GM21367 (cell line): ENCODE measurements at regions not wholly inside any gene's neighbourhood (a gene's known extent, or its start where the extent isn't known, plus 50 kb on each side); places are given as distances from the start of the nearest gene placed in this dataset.
"Not testable (repeated sequence)": the region's sequence is repeated elsewhere in the genome, so short reads cannot be mapped to it uniquely, and the experiment has no call there.

Experiments used
- ATAC-seq: cut with Tn5 transposase; IDR thresholded peaks from one replicate; pipeline ENCODE4 v1.9.1; 2021; ENCODE audit not compliant: unreplicated experiment

- ATAC-seq, result no peak
These were observed 1722.2 kb upstream of the AGA start for GRCh38 chr4:179164267-179164999.

DNA sequence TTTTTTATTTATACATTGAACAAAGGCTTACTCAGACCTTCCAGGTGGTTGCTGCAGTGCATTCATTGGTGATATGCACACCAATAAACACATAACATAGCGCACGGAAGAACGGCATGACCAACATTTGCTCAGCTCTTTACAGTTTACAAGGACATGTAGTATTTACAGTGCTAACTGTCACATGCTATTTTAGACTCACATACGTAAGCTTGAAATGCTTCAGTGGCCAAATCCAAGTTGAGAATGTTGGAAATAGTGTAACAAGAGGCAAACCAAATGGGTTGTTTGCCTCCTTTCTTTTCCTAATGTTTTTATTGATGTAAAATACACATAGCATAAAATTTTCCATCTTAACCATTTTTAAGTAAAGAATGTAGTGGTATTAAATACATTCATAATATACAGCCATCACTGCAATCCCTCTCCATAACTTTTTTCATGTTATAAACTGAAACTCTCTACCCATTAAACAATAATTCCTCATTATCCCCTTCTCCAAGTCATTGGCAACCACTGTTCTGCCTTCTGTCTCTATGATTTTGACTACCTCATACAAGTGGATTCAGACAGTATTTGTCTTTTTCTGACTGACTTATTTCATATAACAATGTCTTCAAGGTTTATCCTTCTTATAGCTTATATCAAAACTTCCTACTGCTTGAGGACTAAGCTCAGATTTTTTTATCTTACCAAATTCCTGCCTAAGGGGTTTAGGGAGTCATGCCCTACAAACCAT lies 1722.9 kb upstream of the AGA start:
- ATAC-seq, result no peak

DNA sequence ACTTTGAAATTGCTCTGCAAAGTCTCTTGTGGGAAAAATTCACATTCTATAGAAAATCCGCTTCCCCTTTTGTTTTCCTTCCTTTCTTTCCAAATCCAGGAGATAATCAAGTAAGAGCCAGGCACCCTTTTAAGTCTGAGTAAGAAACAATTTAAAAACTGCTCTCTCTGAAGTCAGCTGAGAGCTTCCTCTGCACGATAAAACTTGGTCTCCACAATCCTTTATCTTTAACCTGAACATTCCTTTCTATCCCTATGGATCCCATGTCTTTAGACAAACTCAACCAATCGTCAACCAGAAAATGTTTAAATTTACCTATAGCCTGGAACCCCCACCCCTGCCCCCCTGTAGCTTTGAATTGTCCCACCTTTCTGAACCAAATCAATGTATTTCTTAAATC lies 1723.6 kb upstream of the AGA start:
- ATAC-seq, result no peak

GRCh38 chr4:179170308-179170707 lies 1728.1 kb upstream of the AGA start:
- ATAC-seq, result not testable (repeated sequence)

- no peak for ATAC-seq
These were observed 1740.5 kb upstream of the AGA start for GRCh38 chr4:179182741-179183140.

- ATAC-seq, result no peak
These were observed 1753.7 kb upstream of the AGA start for GRCh38 chr4:179195887-179196286.

DNA sequence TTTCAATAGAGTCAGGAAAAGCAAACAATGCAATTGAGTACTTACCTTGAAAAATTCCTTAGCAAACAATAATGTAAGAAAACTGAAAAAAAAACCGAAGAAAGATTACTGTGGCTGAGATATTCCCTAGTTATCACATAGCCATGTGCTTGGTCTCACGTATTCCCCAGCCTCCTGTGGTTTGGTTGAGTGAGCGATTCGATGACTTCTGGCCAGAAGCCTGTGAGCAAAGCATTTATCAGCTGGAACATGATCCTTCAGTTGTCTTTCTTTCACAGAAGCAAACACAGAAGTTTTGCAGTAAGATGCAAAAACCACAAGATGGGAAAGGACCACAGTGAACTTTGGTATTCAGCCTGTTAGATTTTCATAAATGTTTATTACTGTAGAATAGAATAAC lies 1754.3 kb upstream of the AGA start:
- ATAC-seq, result no peak

DNA sequence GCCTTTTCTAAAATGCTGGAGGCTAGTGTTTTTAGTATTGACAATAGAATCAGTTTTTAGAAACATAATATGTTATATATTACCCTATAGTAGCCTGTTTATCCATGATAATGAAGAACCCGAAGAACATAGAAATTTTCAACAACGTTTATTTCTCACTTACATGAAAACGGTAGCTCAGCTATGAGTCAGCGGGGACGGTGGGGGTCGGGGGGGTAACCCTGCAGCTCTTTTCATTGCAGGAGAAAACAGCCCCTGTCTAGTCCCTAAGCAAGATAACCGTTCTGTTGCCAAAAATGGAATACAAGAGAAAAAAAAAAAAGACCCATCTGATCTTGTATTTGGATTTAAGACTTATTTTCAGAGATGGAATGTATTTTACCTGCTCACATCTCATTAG lies 1758.4 kb upstream of the AGA start:
- ATAC-seq, result no peak

DNA sequence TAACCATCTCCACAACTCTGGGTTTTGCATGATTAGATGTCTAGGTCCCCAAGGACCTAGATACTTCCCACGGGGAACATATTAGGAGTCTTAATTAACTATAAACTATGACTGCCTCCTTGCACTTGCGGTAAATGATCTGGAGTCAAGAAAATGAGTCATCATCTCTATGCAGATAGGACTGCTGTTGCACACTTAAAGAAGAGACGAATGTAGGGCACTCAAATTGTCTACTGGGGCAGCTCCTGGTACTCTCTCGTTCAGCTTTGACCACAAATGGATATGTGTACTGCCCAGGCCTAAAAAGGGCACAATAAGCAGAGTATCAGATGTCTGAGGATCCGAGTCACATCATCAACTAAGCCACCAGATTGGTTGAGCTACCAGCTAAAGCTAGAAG lies 1783.4 kb upstream of the AGA start:
- no peak for ATAC-seq

GRCh38 chr4:179248821-179249220 lies 1806.6 kb upstream of the AGA start:
- ATAC-seq, result no peak

DNA sequence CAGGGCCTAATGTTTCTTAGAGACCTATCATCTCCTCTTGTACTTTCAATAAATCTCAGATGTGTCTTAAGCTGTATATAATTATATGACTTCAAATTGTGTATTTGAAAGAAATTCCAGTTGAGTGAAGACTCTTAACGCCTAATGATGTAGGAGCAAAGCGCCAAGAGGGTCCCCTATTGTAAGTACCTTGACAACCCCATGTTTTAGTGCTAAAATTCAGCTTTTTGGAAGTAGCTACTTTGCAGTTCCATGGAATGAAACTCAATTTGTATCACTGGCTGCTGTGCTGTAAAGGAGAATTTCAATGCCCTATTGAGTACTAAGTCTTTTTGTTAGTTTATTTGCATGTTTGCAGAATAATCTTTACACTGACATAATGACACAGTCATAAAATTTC lies 1826.6 kb upstream of the AGA start:
- no peak for ATAC-seq

GRCh38 chr4:179272282-179272681 lies 1830.0 kb upstream of the AGA start:
- no peak for ATAC-seq

- ATAC-seq, result no peak
These were observed 1836.4 kb upstream of the AGA start for GRCh38 chr4:179278647-179279046.

- no peak for ATAC-seq
These were observed 1843.5 kb upstream of the AGA start for GRCh38 chr4:179285696-179286095.

- no peak for ATAC-seq
These were observed 1849.4 kb upstream of the AGA start for GRCh38 chr4:179291657-179292056.

GRCh38 chr4:179292468-179292867 lies 1850.2 kb upstream of the AGA start:
- ATAC-seq, result no peak

DNA sequence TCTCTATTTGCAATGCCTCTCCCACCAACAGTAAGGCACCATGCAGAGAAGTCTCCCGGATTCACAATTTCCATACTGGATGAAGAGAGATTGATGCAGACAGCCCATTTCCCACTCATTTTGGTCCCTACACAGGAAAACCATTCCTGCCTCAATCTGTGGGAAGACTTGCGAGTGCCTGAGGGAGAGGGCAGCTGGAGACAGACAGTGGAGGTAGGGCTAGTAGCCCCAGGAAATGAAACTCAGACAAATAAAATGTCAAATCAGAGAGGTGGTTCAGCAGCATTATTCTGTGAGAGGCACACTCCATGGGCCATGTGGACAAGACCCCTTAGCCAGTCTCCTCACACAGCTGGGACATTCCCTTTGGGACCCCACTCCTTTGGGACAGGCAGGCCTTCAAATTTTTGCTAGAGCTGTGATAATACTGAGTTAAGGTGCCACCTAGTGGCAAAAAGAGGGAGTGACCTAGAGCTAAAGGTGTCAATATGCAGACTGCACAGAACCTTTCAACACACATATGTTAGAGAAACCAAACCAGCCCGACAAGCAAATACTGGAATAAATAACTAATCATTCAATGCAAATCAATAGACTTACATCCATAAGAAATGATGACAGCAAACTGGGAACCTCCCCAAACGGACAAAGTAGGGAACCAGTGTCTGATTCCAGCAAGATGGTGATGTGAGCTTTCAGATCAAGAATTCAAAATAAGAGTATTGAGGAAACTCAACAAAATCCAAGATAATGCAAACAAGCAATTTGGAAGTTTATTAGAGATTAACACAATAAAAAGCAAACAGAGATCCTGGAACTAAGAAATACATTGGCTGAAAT lies 1865.3 kb upstream of the AGA start:
- ATAC-seq, result peak; percentile 96

- ATAC-seq, result no peak
These were observed 1871.6 kb upstream of the AGA start for GRCh38 chr4:179313823-179314222.

GRCh38 chr4:179325181-179325580 lies 1882.9 kb upstream of the AGA start:
- no peak for ATAC-seq

- no peak for ATAC-seq
These were observed 1886.4 kb upstream of the AGA start for GRCh38 chr4:179328627-179329026.

DNA sequence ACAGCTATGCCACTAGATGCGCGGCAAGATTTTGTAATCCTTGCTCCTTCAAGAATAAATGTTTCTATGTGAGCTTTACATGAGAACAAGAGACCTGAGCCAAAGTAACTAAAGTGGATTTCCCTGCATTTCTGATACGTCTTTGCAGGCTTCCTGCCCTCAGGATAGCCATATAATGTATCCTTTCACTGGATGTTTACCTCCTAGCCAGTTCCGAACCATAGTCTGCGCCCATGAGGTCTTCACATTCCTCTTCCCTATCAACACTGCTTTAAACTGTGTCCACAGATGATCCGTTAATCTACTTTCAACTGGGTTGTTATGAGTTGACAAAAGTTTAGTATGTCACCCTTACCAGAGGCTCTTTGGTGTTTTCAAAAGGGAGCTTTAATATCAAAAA lies 1889.1 kb upstream of the AGA start:
- no peak for ATAC-seq

DNA sequence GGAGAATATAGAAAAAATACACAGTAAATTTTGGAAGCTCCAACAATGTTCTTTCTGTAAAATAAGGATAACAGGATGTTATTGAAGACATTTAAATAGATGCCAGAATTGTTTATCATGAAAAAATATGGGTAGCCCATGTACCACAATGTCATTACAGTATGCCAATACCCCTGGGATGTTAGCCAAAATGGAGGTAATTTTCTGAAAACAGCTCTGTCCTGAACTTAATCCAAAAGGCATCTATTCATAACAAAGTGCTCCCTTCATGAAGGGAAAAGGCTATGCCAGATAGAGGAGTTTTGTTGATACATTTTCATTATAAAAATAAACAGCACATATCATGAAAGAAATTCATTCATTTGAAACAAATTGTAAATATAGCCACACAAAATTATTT lies 1902.6 kb upstream of the AGA start:
- no peak for ATAC-seq
